SK-N-SH (cell line): ENCODE measurements at regions not wholly inside any gene's neighbourhood (a gene's known extent, or its start where the extent isn't known, plus 50 kb on each side); places are given as distances from the start of the nearest gene placed in this dataset.

ENCODE experiments used
- CTCF ChIA-PET: fragments of 300-600, 350-600 bp; formaldehyde crosslinking; extraction: SDS; loops from one replicate; lab custom pipeline; 2021; lab: Yijun Ruan, JAX
- POLR2A ChIA-PET: fragments of 350-600 bp; sonication (Branson Sonifier 250); formaldehyde crosslinking; extraction: SDS; loops from one replicate; lab custom pipeline; 2020; ENCODE audit warnings: antibody characterized with exemption, inconsistent platforms; lab: Yijun Ruan, JAX
- DNase-seq: peaks from one replicate; pipeline ENCODE4 v3.0.0; 2012
- H2AFZ ChIP-seq: fragments of 200-600 bp; sonication (generic); 2 replicates; pipeline ENCODE4 v1.8.1; 2016; ENCODE audit warnings: antibody characterized with exemption, mild to moderate bottlenecking, low read depth
- H3F3A ChIP-seq: fragments of 200-600 bp; sonication (generic); replicated peaks from 2 replicates; pipeline ENCODE3; 2016; ENCODE audit warnings: antibody characterized with exemption, mild to moderate bottlenecking; ENCODE audit not compliant: insufficient read depth
- H3K27ac ChIP-seq, 2 experiments: fragments of 200-500 bp in 1 of 2; fragments of 200-600 bp in 1 of 2; sonication (Bioruptor generic) in 1 of 2; sonication (generic), shearing (Covaris generic) in 1 of 2; 2 replicates each; pipeline versions ENCODE4 v1.5.1 to v1.6.1; 2014 to 2016; ENCODE audit warnings: low read depth in 2 of 2, inconsistent platforms in 1 of 2, low read length in 1 of 2, mild to moderate bottlenecking in 1 of 2, mixed read lengths in 1 of 2
- H3K27me3 ChIP-seq: fragments of 200-600 bp; sonication (generic), shearing (Covaris generic); 2 replicates; pipeline ENCODE4 v1.6.1; 2016; ENCODE audit warnings: mixed run types; ENCODE audit not compliant: insufficient read depth
- H3K36me3 ChIP-seq, 2 experiments: fragments of 200-500 bp in 1 of 2; fragments of 200-600 bp in 1 of 2; sonication (Bioruptor generic) in 1 of 2; sonication (generic) in 1 of 2; replicated peaks in 1 of 2; 2 replicates each; pipeline versions ENCODE3 to v1.5.1; 2014 to 2016; ENCODE audit warnings: low read length in 1 of 2, mild to moderate bottlenecking in 1 of 2; ENCODE audit not compliant: insufficient read depth in 2 of 2, control insufficient read depth in 1 of 2
- H3K4me1 ChIP-seq, 2 experiments: fragments of 200-500 bp in 1 of 2; fragments of 200-600 bp in 1 of 2; sonication (Bioruptor generic) in 1 of 2; sonication (generic), shearing (Covaris generic) in 1 of 2; 2 replicates each; pipeline versions ENCODE4 v1.5.1 to v1.6.1; 2014 to 2016; ENCODE audit warnings: low read depth in 1 of 2, low read length in 1 of 2, mixed run types in 1 of 2; ENCODE audit not compliant: insufficient read depth in 2 of 2, control insufficient read depth in 1 of 2
- H3K4me2 ChIP-seq: fragments of 200-600 bp; sonication (generic), shearing (Covaris generic); 2 replicates; pipeline ENCODE4 v1.6.1; 2017; ENCODE audit warnings: mixed run types
- H3K4me3 ChIP-seq, 2 experiments: fragments of 200-500 bp in 1 of 2; fragments of 200-600 bp in 1 of 2; sonication (Bioruptor generic) in 1 of 2; sonication (generic), shearing (Covaris generic) in 1 of 2; 2 replicates each; pipeline versions ENCODE4 v1.5.1 to v1.8.1; 2014 to 2016; ENCODE audit warnings: low read depth in 2 of 2, inconsistent platforms in 1 of 2, low read length in 1 of 2, mild to moderate bottlenecking in 1 of 2, mixed read lengths in 1 of 2, moderate library complexity in 1 of 2
- H3K79me2 ChIP-seq: fragments of 200-600 bp; sonication (generic); 2 replicates; pipeline ENCODE4 v1.8.1; 2017; ENCODE audit warnings: mild to moderate bottlenecking; ENCODE audit not compliant: insufficient read depth
- H3K9ac ChIP-seq: fragments of 200-600 bp; sonication (generic); 2 replicates; pipeline ENCODE4 v1.6.1; 2017; ENCODE audit warnings: mixed run types
- H3K9me2 ChIP-seq: fragments of 200-600 bp; sonication (generic); 2 replicates; pipeline ENCODE4 v1.6.1; 2017; ENCODE audit warnings: mixed run types
- H3K9me3 ChIP-seq: fragments of 200-600 bp; sonication (generic); 2 replicates; pipeline ENCODE4 v1.6.1; 2017; ENCODE audit warnings: mixed run types, mild to moderate bottlenecking, moderate library complexity
- H4K20me1 ChIP-seq: fragments of 200-600 bp; sonication (generic); 2 replicates; pipeline ENCODE4 v1.6.1; 2017; ENCODE audit warnings: mild to moderate bottlenecking, mixed run types; ENCODE audit not compliant: insufficient read depth
- CHD2 ChIP-seq: fragments of 150-350 bp; IDR thresholded peaks from 2 replicates; pipeline ENCODE4 v1.6.1; 2018; ENCODE audit warnings: low read length; ENCODE audit not compliant: partially characterized antibody
- CTCF ChIP-seq: fragments of 200-600 bp; sonication (generic); IDR thresholded peaks from 2 replicates; pipeline ENCODE4 v1.6.1; 2017; ENCODE audit warnings: antibody characterized with exemption, mild to moderate bottlenecking, moderate library complexity
- EP300 ChIP-seq, 2 experiments: IDR thresholded peaks; 2 replicates each; pipeline versions ENCODE4 v1.4.0 to v1.6.1; 2012; ENCODE audit warnings: borderline replicate concordance in 1 of 2, low read depth in 1 of 2, low read length in 1 of 2
- EZH2phosphoT487 ChIP-seq: fragments of 200-600 bp; sonication (generic); IDR thresholded peaks from 2 replicates; pipeline ENCODE4 v1.6.1; 2017; ENCODE audit warnings: low read depth, mixed run types, mild to moderate bottlenecking, antibody characterized with exemption, moderate library complexity, borderline replicate concordance
- FOSL2 ChIP-seq: IDR thresholded peaks from 2 replicates; pipeline ENCODE4 v1.4.0; 2012; ENCODE audit warnings: low read depth, mild to moderate bottlenecking, moderate library complexity, borderline replicate concordance
- FOXM1 ChIP-seq: IDR thresholded peaks from 2 replicates; pipeline ENCODE4 v1.4.0; 2012; ENCODE audit warnings: low read depth, mild to moderate bottlenecking
- IRF3 ChIP-seq: fragments of 150-350 bp; IDR thresholded peaks from 2 replicates; pipeline ENCODE4 v1.6.1; 2016; ENCODE audit warnings: mild to moderate bottlenecking, low read depth, low read length
- JUND ChIP-seq: IDR thresholded peaks from 2 replicates; pipeline ENCODE4 v1.4.0; 2012
- MAX ChIP-seq: IDR thresholded peaks from 2 replicates; pipeline ENCODE4 v1.4.0; 2012; ENCODE audit warnings: low read depth
- NFIC ChIP-seq: IDR thresholded peaks from 2 replicates; pipeline ENCODE4 v1.4.0; 2012; ENCODE audit warnings: borderline replicate concordance
- NRF1 ChIP-seq: IDR thresholded peaks from 2 replicates; pipeline ENCODE4 v1.6.1; 2012; ENCODE audit warnings: low read depth, mild to moderate bottlenecking, low read length
- PBX3 ChIP-seq: IDR thresholded peaks from 2 replicates; pipeline ENCODE4; 2012
- RAD21 ChIP-seq: IDR thresholded peaks from 2 replicates; pipeline ENCODE4 v1.6.1; 2012; ENCODE audit warnings: mild to moderate bottlenecking, low read length
- RFX5 ChIP-seq: IDR thresholded peaks from 2 replicates; pipeline ENCODE4 v1.6.1; 2012; ENCODE audit warnings: mild to moderate bottlenecking, improper control_type of control experiment, low read length
- RXRA ChIP-seq: IDR thresholded peaks from 2 replicates; pipeline ENCODE4 v1.4.0; 2012; ENCODE audit warnings: low read depth, mild to moderate bottlenecking, borderline replicate concordance
- SMC3 ChIP-seq: IDR thresholded peaks from 2 replicates; pipeline ENCODE4 v1.6.1; 2012; ENCODE audit warnings: low read depth, low read length, improper control_type of control experiment
- TAF1 ChIP-seq: IDR thresholded peaks from 2 replicates; pipeline ENCODE4 v1.6.1; 2012; ENCODE audit warnings: low read depth, mild to moderate bottlenecking, low read length, moderate library complexity, borderline replicate concordance
- TCF12 ChIP-seq: IDR thresholded peaks from 2 replicates; pipeline ENCODE4 v1.4.0; 2012
- TEAD4 ChIP-seq: IDR thresholded peaks from 2 replicates; pipeline ENCODE4 v1.4.0; 2012; ENCODE audit warnings: mild to moderate bottlenecking, borderline replicate concordance; ENCODE audit not compliant: insufficient read depth
- USF1 ChIP-seq: IDR thresholded peaks from 2 replicates; pipeline ENCODE4 v1.4.0; 2012; ENCODE audit warnings: low read depth, borderline replicate concordance
- WGBS: methylation state at CpG from one replicate; pipeline ENCODE4 v1.1.6; 2017; ENCODE audit warnings: low lambda C conversion rate; 5-methylcytosine and 5-hydroxymethylcytosine counted together

GRCh38 chr21:20774737-20775136 lies 223.5 kb upstream of the NCAM2 start:
- Histone ChIP-seq H3K4me3 (no peak overlapping the region), H3F3A (no peaks in the 10 kb centered on the region), H3K9me3 (no peaks in the 10 kb centered on the region), H3K9me2 (no peaks in the 10 kb centered on the region; the same call in 1 of the 2 replicates), H3K27me3 (no peaks in the 10 kb centered on the region), H4K20me1 (no peaks in the 10 kb centered on the region), H3K79me2 (no peaks in the 10 kb centered on the region), H3K4me2 (no peak overlapping the region), H3K27ac (no peak overlapping the region), H3K4me1 (no peaks in the 10 kb centered on the region), H3K9ac (no peak overlapping the region), H2AFZ (no peak overlapping the region), H3K36me3 (no peaks in the 10 kb centered on the region)
- ChIA-PET POLR2A (no interaction called here), CTCF (interaction anchor here (0.9 to 1.0 kb wide), 2 partner anchors 14 to 45 kb away, joined by 3 to 4 read pairs; no protein-coding TSS in a partner anchor)
- WGBS, result 32% methylated on average over 1 of the region's 1 CpG
- no peak for TF ChIP-seq RAD21
- TF ChIP-seq PBX3, result no peak
- TF ChIP-seq CTCF, result no peak
- no peak for TF ChIP-seq JUND
- TF ChIP-seq EZH2phosphoT487, result no peak
- TF ChIP-seq USF1, result no peak
- no peak for TF ChIP-seq EP300 (IDR thresholded peaks at IDR 0.05; ENCODE audit: borderline replicate concordance in 1 of 2, low read depth in 1 of 2, low read length in 1 of 2)
- TF ChIP-seq NRF1, result no peak
- TF ChIP-seq SMC3, result no peak
- TF ChIP-seq FOSL2, result no peak
- no peak for TF ChIP-seq TEAD4
- TF ChIP-seq NFIC, result no peak
- no peak for TF ChIP-seq TAF1
- no peak for TF ChIP-seq IRF3
- no peak for TF ChIP-seq TCF12
- TF ChIP-seq RFX5, result no peak
- TF ChIP-seq CHD2, result no peak
- no peak for TF ChIP-seq RXRA
- TF ChIP-seq MAX, result no peak
- TF ChIP-seq FOXM1, result no peak
- DNase-seq, result no peak
